Fibroblast of lung (primary cell): ENCODE measurements at regions not wholly inside any gene's neighbourhood (a gene's known extent, or its start where the extent isn't known, plus 50 kb on each side); places are given as distances from the start of the nearest gene placed in this dataset.

ENCODE experiments used
- DNase-seq, 2 donors: peaks; one replicate each; pipeline versions ENCODE4 v3.0.0 to v3.0.0-alpha.2; 2010; ENCODE audit warnings: low read depth in 2 of 2
- H2AFZ ChIP-seq: 2 replicates; pipeline ENCODE4 v1.5.1; 2012; ENCODE audit warnings: low read length, control low read depth, inconsistent platforms
- H3K27ac ChIP-seq: 2 replicates; pipeline ENCODE4 v1.5.1; 2011; ENCODE audit warnings: low read length, control low read depth; ENCODE audit not compliant: insufficient read depth
- H3K27me3 ChIP-seq: 2 replicates; pipeline ENCODE4 v1.5.1; 2011; ENCODE audit warnings: mild to moderate bottlenecking, low read length; ENCODE audit not compliant: control insufficient read depth, insufficient read depth
- H3K36me3 ChIP-seq: 2 replicates; pipeline ENCODE4 v1.5.1; 2011; ENCODE audit warnings: low read length; ENCODE audit not compliant: control insufficient read depth, insufficient read depth
- H3K4me1 ChIP-seq: 2 replicates; pipeline ENCODE4 v1.5.1; 2011; ENCODE audit warnings: low read length; ENCODE audit not compliant: control insufficient read depth, insufficient read depth; ENCODE audit errors: extremely low read depth
- H3K4me2 ChIP-seq: 2 replicates; pipeline ENCODE4 v1.5.1; 2011; ENCODE audit warnings: low read length, control low read depth; ENCODE audit not compliant: insufficient read depth; ENCODE audit errors: extremely low read depth
- H3K4me3 ChIP-seq, 4 experiments: fragments of 200-600 bp in 1 of 4; sonication (generic) in 1 of 4; replicated peaks in 1 of 4; 2 replicates each; pipeline ENCODE4 v1.5.1; 2011 to 2016; ENCODE audit warnings: low read length in 4 of 4, low read depth in 3 of 4, mild to moderate bottlenecking in 3 of 4, control low read depth in 2 of 4, inconsistent platforms in 1 of 4, mixed read lengths in 1 of 4; ENCODE audit not compliant: insufficient read depth in 1 of 4; ENCODE audit errors: control extremely low read depth in 1 of 4
- H3K79me2 ChIP-seq: 2 replicates; pipeline ENCODE4 v1.5.1; 2012; ENCODE audit warnings: mild to moderate bottlenecking, low read length, inconsistent platforms; ENCODE audit not compliant: control insufficient read depth, insufficient read depth
- H3K9ac ChIP-seq: 2 replicates; pipeline ENCODE4 v1.5.1; 2011; ENCODE audit warnings: mild to moderate bottlenecking, low read length, control low read depth; ENCODE audit not compliant: insufficient read depth
- H3K9me3 ChIP-seq: 2 replicates; pipeline ENCODE4 v1.5.1; 2012; ENCODE audit warnings: low read depth, low read length; ENCODE audit not compliant: control insufficient read depth, insufficient read depth
- H4K20me1 ChIP-seq: 2 replicates; pipeline ENCODE4 v1.5.1; 2011; ENCODE audit warnings: low read length; ENCODE audit not compliant: control insufficient read depth, insufficient read depth; ENCODE audit errors: extremely low read depth
- CTCF ChIP-seq, 2 donors: IDR thresholded peaks in 1 of 2; conservative IDR thresholded peaks in 1 of 2; 1 replicate in 1 of 2; 2 replicates in 1 of 2; pipeline ENCODE4 v1.5.1; 2011 to 2012; ENCODE audit warnings: low read length in 2 of 2, control low read depth in 1 of 2, inconsistent platforms in 1 of 2, low read depth in 1 of 2, mild to moderate bottlenecking in 1 of 2
- EZH2 ChIP-seq: IDR thresholded peaks from 2 replicates; pipeline ENCODE4 v1.5.1; 2012; ENCODE audit warnings: low read length, control low read depth, mild to moderate bottlenecking; ENCODE audit errors: missing control alignments

GRCh38 chr17:6313835-6314234 is 121.1 kb downstream of the AIPL1 start:
- H3K4me2 ChIP-seq, result no peak overlapping the region
- no peaks in the 10 kb centered on the region for H3K27me3 ChIP-seq
- no peak overlapping the region for H3K4me3 ChIP-seq
- H2AFZ ChIP-seq, result no peak overlapping the region
- no peaks in the 10 kb centered on the region for H4K20me1 ChIP-seq
- H3K4me1 ChIP-seq, result no peaks in the 10 kb centered on the region
- H3K27ac ChIP-seq, result no peak overlapping the region
- no peak for DNase-seq
- no peaks in the 10 kb centered on the region for H3K79me2 ChIP-seq
- H3K9me3 ChIP-seq, result no peaks in the 10 kb centered on the region
- H3K36me3 ChIP-seq, result no peaks in the 10 kb centered on the region
- H3K9ac ChIP-seq, result no peak overlapping the region
- TF ChIP-seq EZH2 (no peak), CTCF (conservative IDR thresholded peaks at IDR 0.05 in 1 of 2, IDR thresholded peaks at IDR 0.05 in 1 of 2; ENCODE audit: low read depth in 1 of 2, low read length in 2 of 2) (no peak)

GRCh38 chr17:6306820-6307219 is 128.1 kb downstream of the AIPL1 start:
- Histone ChIP-seq H3K27me3 (no peaks in the 10 kb centered on the region), H3K9me3 (no peaks in the 10 kb centered on the region), H3K4me2 (no peak overlapping the region), H3K9ac (no peak overlapping the region), H4K20me1 (no peaks in the 10 kb centered on the region), H3K27ac (no peak overlapping the region), H3K79me2 (no peaks in the 10 kb centered on the region), H2AFZ (no peak overlapping the region), H3K4me1 (no peaks in the 10 kb centered on the region), H3K36me3 (no peaks in the 10 kb centered on the region), H3K4me3 (no peak overlapping the region)
- no peak for DNase-seq
- TF ChIP-seq EZH2 (no peak), CTCF (conservative IDR thresholded peaks at IDR 0.05 in 1 of 2, IDR thresholded peaks at IDR 0.05 in 1 of 2; ENCODE audit: low read depth in 1 of 2, low read length in 2 of 2) (no peak)

- Histone ChIP-seq H3K4me2 (no peak overlapping the region), H3K9me3 (no peaks in the 10 kb centered on the region), H4K20me1 (no peaks in the 10 kb centered on the region), H3K9ac (no peak overlapping the region), H3K79me2 (no peaks in the 10 kb centered on the region), H3K36me3 (no peaks in the 10 kb centered on the region), H3K4me1 (no peaks in the 10 kb centered on the region), H3K4me3 (no peak overlapping the region), H3K27me3 (no peaks in the 10 kb centered on the region), H2AFZ (no peak overlapping the region), H3K27ac (no peak overlapping the region)
- no peak for DNase-seq
- no peak for TF ChIP-seq EZH2
- TF ChIP-seq CTCF (conservative IDR thresholded peaks at IDR 0.05 in 1 of 2, IDR thresholded peaks at IDR 0.05 in 1 of 2; ENCODE audit: low read depth in 1 of 2, low read length in 2 of 2), result no peak
Measured at GRCh38 chr17:6305613-6306360, 129.1 kb downstream of the AIPL1 start.
